ENCODE measurements at regions not wholly inside any gene's neighbourhood (a gene's known extent, or its start where the extent isn't known, plus 50 kb on each side); places are given as distances from the start of the nearest gene placed in this dataset.
A peak's percentile ranks its signal among the peaks of the same experiment; 100 is the strongest.
"Not testable (repeated sequence)": the region's sequence is repeated elsewhere in the genome, so short reads cannot be mapped to it uniquely, and the experiment has no call there.

DNA sequence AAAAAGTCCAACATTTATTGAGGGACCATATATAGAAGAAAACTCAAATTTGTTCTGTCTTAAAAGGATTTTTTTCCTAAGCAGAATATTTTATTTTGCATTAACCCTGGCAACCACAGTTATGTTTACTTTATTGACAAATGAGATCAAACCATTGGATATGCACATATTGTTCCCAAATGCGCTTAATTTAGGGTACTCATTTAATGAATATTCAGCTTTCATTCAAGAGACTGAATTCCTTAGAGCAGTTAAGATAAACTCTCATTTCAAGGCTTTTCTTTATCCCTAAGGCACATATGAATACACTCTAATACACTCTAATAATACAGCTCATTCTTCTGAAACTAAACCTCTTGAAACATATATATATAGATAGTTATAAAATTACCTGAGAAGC lies 150.2 kb downstream of the HMHB1 start:
- DNase-seq: no peak

DNA sequence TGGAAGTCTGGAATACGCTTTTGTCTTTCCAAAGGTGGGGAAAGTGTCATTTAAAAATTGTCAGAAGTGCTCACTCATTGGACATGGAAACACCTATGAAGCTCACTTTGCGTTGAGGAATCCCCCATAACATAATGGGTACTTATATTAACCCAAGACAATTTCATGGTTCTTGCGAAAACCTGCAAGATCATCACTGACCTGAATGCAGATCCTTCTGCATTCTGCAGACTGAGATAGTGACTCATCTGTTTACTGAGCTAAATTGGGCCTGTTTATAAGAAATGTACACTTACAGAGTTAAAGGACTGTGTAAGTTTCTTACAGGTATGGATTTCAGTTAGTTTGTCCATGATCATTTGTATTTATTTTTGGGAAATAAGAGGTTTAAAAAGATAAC lies 153.0 kb downstream of the HMHB1 start:
- no peak for DNase-seq

DNA sequence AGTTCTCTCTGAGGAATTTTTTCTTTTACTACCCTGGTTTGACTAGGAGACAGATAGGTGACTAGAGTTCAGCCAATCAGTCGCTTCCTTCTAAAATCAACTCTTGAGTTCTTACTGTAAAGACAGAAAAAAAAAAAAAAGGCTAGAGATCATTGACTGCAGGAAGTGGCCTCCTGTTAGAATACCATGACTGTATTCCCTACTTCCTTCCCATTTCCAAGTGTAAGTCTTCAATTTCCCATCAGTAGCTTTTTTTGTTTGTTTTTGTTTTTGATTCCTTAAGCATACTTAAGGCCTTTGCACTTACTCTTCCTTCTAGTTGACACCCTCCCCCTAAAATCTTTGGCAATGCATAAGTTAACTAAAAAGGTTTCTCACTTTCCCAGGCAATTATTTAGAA lies 154.3 kb downstream of the HMHB1 start:
- no peak for DNase-seq

DNA sequence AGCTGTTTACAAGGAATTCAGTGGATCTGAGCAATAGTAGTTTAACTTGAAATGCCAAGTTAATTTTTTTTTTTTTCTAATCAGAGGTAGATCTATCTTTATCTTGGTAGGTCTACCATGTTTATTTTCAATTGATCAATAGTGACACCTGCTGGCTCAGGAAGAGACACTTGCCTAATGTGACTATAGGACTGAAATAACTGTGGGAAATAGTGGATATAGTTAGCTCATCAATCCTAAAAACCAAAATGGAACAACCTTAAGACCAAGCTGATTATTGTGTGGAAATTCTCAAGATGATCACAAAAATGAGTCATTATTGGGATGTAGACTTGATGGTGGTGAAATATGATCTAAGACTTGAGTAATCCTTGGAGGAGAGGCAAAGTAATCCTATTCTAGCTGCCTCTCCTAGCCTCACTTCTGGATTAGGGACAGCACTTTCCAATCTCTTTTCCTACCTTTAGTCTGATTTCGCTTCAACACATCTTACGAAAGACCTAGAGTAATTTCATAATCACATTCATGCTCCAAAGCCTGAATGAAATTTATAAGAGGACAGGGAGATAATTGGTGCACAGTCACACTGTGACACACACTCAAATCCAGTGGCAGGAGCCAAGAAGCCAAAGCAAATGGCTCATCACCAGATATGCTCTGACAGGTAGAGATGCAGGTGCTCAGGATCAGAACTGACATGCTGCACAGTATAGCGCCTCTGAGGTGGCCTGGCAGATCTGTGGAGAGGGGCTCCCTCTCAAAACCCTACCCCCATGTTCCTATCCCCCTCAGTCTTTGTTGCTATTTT lies 156.3 kb downstream of the HMHB1 start:
- DNase-seq: peak; percentile 31

DNA sequence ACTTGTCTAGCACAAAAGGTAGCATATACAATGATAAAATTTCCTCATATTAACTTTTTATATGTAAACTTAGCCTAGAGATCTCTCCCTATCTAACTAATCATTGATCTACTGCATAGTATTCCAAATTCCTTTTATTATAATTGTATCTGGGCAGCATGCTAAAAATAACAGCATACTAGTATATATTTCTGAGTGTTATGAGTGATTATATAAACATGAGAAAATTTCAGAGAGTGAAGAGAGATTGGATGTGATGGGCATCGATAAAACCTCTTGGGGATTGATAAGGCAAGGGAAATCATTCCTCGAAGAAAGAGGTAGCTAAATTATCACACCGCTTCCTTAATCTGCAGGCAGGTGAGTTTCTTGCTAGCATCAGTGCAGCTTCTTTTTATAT lies 158.2 kb downstream of the HMHB1 start:
- DNase-seq: no peak

DNA sequence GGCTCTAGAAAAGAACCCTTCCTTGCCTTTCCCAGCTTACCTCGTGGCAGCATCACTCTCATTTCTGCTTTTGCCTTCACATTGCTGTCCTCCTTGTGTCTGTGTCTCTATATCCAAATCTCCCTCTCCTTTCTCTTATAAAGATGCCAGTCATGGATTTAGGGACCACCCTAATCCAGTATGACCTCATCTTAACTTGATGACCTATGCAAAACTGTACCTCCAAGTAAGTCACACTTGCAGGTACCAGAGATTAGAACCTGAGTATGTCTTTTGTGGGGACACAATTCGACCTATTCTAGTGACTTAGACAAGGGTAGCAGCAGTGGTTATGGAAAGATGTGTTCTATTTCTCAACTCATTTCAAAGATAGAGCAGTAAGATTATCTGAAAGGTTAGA lies 160.1 kb downstream of the HMHB1 start:
- DNase-seq: no peak

DNA sequence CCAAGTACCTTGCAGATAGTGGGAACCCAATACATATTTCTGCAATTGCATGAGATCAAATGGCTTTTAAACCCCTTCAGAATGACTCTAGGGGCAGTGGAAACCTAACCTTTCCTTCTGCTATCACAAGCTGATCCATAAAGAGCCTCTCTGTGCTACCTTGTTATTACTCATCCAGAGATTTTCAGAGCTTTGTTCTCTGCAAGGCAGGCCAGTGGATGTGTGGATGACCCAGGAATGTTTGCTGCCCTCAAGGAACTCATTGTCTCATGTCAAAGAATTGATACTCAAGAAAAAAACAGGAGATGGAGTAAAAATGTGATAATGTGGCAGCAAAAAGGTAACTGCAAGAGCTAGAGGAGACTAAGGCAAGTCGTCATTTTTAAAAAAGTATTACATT lies 164.1 kb downstream of the HMHB1 start:
- no peak for DNase-seq

DNA sequence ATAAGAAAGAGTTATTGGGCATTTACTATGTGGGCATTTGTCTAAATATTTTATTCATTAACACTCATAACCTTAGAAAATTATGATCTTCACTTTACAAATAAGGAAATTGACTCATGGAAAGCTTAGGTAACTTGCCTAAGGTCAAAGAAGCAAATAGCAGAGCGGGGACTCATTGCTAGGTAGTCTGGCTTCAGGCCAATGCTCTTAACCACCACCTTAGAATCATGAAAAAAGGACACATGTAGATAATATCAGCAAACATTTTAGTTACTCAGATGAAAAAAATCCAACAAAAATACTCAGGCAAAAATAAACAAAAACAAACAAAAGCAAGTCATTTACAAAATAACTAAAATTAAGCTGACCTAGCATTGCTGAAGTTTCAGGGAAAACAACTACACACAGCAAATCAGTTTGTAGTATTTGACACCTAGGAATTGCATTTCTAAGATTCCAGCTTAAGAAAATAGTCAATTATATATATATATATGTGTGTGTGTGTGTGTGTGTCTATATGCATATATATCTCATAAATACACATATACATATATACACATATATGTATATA lies 166.0 kb downstream of the HMHB1 start:
- no peak for DNase-seq

DNA sequence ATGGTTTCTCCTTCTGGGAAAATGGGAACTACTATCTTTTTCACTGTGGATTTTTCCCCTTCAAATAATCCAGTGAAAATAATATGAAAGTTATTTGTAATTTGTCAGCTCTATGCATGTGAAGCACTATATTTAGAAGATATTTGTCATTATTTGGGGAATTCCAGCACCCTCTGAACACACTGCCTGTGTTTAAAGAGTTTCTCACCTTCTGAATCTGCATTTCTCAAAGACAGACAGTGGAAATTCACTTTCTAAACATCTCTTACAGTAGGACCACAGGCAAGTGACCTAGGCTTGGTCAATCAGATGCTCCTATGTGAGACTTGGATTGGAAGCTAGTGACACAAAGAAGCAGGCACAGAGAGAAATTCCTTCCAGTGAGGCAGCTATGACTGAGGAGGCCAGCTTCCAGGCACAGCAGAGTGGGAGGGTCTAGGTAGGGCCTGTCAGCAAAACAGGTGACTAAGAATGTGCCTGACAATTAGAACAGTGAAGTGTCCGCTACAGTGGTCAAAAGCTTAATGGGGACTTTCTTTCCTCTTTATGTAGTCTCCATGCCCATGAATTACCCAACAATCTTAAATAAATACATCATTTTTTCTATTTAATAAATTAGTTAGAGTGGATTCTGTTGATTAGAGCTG lies 167.2 kb downstream of the HMHB1 start:
- DNase-seq: no peak

DNA sequence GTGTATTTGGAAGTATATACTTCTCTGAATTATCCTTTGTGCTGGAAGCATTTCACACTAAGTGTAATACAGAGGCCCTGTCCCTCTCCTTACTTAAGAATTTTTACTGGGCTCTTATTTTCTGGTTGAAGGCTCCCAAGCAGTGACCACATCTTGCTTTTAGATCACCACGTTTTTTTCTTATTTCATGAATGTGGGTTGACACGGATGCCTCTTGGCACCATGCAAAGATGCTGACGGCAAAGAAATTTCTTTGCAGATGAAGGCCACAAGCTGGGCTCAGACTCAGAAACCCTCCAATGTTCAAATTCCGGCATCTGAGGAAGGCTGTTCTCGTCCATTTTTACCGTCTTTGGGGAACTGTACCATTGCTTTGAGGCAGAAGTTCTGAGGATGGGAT lies 168.5 kb downstream of the HMHB1 start:
- DNase-seq: no peak

DNA sequence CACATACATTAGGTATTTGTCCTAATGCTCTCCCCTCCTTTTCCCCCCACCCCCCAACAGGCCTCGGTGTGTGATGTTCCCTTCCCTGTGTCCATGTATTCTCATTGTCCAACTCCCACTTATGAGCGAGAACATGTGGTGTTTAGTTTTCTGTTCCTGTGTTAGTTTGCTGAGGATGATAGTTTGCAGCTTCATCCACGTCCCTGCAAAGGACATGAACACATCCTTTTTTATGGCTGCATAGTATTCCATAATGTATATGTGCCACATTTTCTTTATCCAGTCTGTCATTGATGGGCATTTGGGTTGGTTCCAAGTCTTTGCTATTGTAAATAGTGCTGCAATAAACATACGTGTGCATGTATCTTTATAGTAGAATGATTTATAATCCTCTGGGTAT lies 171.0 kb downstream of the HMHB1 start:
- not testable (repeated sequence) for DNase-seq

DNA sequence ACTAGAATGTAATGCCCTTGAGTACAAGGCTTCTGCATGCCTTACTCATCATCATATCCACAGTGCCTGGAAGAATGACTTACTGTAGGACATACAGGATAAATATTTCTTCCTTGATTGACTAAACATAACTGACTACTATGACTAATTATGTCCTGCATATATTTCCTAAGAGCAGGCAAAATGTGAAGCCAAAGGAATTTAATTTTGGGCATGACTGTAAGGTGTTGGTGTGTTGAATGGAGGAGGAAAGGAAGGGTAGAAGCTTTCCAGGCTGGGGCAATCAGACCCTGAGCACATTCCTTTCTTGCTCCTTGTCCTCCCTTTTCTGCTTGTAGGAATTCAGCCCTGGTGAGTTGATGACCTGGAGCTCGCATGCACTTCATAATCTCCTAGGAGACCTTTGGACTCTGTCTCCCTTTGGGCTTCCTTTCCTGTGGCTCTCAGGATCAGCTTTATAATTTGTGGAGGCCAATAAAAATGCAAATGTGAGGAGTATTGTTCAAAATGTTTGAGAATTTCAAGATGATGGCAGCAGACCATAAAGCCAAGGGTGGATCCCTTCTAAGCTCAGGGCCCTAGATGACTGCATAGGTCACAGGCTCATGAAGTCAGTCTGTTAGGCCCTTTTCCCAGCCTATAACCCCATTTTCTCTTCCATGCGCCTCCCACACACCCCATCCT lies 174.0 kb downstream of the HMHB1 start:
- no peak for DNase-seq

DNA sequence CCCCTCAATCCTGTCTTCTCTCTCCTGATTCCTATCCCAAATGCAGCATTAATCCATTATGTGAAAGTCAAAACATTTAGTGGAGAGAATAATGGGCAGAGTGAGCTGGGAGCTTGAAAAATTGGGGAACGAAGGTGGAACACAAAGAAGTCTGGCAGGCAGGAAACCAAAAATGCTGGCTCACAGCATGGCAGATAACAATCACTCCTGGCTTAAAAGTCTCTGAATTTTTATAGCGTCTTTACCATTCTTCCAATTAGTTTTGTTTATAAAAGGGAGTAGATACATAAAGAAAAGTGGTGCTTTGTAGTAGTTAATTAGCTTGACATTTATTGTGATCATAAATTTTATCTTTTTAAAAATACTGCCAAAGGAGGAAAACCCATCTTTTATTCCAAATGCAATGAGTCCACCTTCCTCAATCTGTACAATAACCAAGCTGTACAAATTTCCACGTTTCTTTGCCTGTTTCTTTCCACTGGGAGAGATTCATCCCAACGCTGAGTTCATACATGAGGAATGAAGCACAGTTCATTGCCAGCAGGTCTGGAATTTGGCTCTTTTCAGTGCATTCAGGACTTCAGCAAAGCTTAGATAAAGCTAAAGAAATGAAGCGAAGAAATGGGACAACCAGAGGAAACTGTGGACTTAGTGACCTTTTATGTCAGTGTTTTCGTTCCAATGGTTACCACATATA lies 174.7 kb downstream of the HMHB1 start:
- DNase-seq: no peak

DNA sequence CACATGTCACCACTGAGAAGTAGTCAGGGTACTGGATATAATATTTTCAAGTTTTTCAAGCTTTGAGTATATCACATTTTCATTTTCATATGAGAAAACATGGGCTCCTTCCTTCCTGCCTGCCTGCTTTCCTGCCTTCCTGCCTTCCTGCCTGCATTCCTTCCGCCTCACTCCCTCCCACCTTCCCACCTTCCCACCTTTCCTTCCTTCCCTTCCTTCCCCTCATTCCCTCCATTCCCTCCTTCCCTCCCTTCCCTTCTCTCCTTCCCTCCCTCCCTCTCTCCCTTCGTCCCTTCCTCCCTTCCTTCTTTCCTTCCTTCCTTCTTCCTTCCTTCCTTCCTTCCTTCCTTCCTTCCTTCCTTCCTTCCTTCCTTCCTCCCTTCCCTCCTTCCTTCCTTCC lies 175.3 kb downstream of the HMHB1 start:
- DNase-seq: no peak

DNA sequence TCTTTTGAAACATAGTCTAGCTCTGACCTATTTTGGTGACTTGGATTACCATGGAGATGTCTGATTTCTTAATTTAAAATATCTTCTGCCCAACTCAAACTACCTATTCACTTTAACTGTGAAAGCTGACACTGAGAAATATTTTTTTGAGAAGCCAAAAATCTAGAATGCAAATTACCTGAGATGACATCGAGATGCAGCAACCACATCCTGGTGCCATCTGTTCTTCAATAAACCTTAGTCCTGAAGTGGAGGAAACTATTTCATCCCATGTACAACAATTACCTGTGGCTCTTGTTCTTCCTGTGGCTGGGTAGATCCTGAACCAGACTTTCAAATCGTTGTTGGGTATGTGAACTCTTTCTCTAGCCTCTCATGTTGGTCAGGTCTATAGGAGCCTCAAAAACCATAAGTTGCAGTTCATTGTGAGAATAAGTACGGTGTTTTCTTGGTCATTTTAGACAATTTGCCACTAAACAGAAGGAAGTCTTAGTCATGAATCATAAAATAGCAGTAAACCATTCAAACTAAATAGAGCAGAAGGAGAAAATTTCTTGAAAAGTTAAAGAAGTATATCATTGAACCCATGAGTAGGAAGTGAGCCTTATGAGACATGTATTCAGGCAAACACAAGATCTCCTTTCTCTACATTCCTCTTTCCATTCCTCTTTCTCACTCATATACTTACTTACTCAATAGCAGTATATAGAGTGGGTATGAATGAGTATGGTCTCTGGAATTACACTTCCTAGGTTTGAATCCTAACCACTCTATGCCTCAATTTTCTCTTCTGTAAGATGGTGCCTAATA lies 176.0 kb downstream of the HMHB1 start:
- no peak for DNase-seq

DNA sequence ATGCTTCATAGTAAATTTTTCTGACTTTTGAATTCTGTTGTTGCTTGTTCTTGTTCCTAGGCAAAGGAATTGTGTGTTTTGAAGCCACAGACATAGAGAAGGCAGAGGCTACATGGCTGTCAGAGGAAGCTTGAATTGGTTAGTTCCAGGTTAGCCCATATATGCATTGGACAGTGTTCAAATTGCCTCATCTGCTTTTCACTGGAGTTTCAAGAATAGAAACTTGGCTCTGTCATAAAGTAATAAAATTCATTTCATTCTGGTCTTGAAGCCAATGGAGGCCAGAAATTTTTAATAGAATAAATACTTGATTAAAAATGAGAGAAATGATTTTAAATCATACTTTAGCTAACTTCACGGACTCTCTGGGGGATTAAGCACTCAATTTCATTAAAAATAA lies 178.0 kb downstream of the YIPF5 start:
- no peak for DNase-seq

DNA sequence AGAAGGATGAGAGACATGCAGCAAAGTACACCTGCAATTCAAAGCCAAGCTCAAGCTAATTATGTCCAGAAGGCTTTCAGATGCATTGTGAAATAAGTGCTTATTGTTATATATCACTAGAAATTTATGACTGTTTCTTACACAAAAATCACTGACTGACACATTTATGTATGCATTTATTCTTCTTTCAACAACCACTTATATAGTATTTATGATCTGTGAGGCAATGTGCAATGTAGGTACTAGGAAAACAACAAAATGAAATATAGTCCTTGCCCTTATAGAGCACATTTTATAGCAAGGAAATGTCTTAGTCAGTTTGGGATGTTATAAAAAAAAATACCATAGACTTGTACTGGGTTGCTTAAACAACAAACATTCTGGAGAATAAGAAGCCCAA lies 167.6 kb downstream of the YIPF5 start:
- DNase-seq: no peak

DNA sequence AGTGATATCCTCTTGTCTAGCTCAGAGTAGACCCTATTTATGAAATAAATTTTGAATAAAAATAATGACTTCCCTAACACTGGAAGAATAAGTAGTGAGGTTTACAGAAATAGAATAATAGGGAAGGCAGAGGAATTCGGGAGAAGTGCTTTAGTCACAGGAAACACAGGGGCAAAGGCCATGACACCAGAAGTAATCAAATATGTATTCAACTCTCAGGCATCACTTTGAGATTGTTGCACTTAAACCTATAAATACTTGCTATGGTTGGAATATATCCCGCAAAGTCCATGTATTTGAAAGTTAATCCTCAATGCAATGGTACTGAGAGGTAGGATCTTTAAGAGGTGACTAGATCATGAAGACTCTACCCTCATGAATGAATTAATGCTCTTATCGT lies 166.8 kb downstream of the YIPF5 start:
- no peak for DNase-seq

DNA sequence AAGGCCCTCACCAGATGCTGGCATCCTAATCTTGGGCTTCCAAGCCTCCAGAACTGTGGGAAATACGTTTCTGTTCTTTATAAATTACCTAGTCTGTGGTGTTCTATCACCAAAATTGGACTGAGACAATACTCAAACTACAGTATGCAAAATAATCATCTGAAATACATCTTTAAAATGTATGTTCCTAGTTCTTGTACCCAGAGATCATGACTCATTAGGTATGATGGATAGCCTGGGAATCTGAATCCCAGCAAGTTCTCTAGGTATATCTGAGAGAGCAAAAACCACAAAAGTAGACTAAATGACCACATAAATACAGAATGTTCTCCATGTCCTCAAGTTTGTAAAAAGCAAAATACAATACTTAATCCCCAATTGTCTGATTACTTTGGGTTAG lies 166.3 kb downstream of the YIPF5 start:
- DNase-seq: no peak

DNA sequence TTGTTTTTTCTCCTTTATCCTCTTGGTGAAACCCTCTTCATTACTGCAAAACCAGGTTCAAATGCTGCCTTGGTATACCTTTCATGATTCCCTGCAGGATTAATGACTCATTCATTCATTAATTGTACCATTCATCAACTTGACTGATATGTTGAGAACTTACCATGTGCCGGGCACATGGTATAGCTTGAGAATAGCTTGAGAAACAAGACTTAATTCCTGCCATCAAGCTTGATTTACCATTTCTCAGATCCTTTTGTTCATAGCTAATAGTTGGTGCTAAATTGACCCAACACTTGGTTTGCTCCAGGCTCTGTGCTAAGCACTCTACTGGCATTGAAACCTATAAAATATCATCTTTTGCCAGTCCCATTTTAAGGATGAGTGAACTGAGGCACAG lies 165.7 kb downstream of the YIPF5 start:
- DNase-seq: no peak

DNA sequence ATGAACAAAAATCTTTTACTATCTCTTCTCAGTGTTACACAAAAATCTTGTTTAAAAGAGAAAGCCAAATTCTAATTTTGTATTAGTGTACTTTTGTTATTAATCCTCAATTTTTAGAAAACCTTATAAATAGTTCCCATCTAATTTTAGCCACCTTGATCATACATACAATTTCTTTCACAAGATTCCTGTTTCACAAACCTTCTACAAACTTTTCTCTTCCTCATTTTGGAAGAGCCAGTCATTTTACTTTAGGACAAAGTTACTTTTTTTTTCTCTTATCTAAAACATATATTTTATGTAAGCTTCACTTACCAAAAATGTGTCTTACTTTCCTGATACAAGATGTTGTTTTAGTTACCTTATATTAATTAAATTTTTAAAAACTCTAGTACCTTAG lies 161.3 kb downstream of the YIPF5 start:
- DNase-seq: no peak

DNA sequence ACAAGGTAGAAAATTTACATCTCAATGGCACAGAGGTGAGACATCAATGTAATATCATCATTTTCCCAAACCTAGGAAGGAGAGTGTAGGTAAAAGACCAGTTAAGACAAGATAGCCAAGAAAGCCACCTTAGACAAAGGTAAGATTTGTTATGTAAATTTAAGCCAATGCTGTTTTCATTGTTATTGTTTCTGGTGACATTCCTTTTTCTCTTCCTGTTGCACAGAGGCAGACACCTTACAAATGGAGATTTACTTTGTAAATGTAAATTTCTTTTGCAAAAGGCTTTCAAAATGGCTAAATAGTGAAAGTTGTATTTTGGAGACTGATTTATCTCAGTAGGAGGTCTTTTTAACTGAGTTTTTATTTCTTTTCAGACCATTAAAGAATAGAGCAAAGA lies 159.1 kb downstream of the YIPF5 start:
- no peak for DNase-seq

Data from SHP77 treated with DMSO at 0.1 percent for 48 hours (cell line).